Breast epithelium (tissue), 4 donors: ENCODE measurements at regions not wholly inside any gene's neighbourhood (a gene's known extent, or its start where the extent isn't known, plus 50 kb on each side); places are given as distances from the start of the nearest gene placed in this dataset.

Experiments used
- DNase-seq, 2 donors: peaks; one replicate each; pipeline ENCODE4 v3.0.0-alpha.2; 2019; ENCODE audit warnings: low spot score in 2 of 2
- H3K27ac ChIP-seq, 2 donors: fragments of 200-600 bp; sonication (generic) in 1 of 2; one replicate each; pipeline ENCODE4 v1.5.1; 2016 to 2019; ENCODE audit warnings: mild to moderate bottlenecking in 1 of 2
- H3K27me3 ChIP-seq, 2 donors: fragments of 200-600 bp; sonication (generic) in 1 of 2; one replicate each; pipeline versions ENCODE4 v1.5.1 to v1.6.0; 2017 to 2019; ENCODE audit warnings: control low read depth in 1 of 2, mild to moderate bottlenecking in 1 of 2
- H3K36me3 ChIP-seq: fragments of 200-600 bp; one replicate; pipeline ENCODE4 v1.5.1; 2019
- H3K4me1 ChIP-seq, 2 donors: fragments of 200-600 bp; sonication (generic); one replicate each; pipeline ENCODE4 v1.5.1; 2016 to 2019; ENCODE audit warnings: control low read depth in 1 of 2
- H3K4me3 ChIP-seq, 3 donors: fragments of 200-600 bp; sonication (generic); 1 replicate in 2 of 3; 2 replicates in 1 of 3; pipeline ENCODE4 v1.5.1; 2016 to 2019; ENCODE audit warnings: mild to moderate bottlenecking in 3 of 3, moderate library complexity in 2 of 3
- H3K9me3 ChIP-seq, 2 donors: fragments of 200-600 bp; sonication (generic) in 1 of 2; one replicate each; pipeline ENCODE4 v1.5.1; 2016 to 2019; ENCODE audit warnings: control low read depth in 1 of 2
- POLR2A ChIP-seq: fragments of 450-650 bp; IDR thresholded peaks from one replicate; pipeline ENCODE4 v1.6.1; 2016; ENCODE audit warnings: antibody characterized with exemption, mild to moderate bottlenecking, moderate library complexity
- POLR2AphosphoS5 ChIP-seq, 3 donors: sonication (generic); formaldehyde crosslinking; IDR thresholded peaks; one replicate each; pipeline ENCODE4 v1.6.1; 2017; ENCODE audit warnings: antibody characterized with exemption in 3 of 3
- intact Hi-C: fragments of 100-400 bp; cut with DNase I; formaldehyde crosslinking; loops from one replicate; pipeline ENCODE4 v1.15.1; 2023; ENCODE audit warnings: low total_unique reads
- TF ChIP-seq, protein P1 (sequence below), 3 donors: fragments of 450-650 bp; IDR thresholded peaks; one replicate each; pipeline ENCODE4 v1.5.1; 2016 to 2017; ENCODE audit warnings: antibody characterized with exemption in 3 of 3, mild to moderate bottlenecking in 3 of 3, moderate library complexity in 3 of 3

DNA sequence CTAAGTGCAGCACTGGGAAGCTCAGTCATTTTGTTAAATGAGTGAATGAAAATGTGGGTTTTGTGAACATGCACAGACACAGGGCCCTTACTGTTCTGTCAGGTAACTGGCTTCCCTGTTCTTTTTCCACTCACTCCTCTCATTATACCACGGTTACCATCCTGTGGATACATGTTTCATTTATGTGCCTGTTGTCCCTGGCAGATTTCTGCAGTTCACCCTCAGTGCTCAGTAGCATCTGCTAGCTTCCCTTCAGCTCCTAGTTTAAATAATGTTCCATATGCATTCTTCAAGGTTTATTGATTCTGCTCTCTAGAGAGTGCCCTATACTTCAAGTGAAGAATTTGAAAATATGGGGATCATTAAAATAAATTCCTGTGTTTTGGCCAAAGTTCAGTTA, 1634.3 kb upstream of the ADGRL3 start:
- Histone ChIP-seq H3K4me3 (no peak overlapping the region), H3K27ac (no peak overlapping the region), H3K4me1 (no peaks in the 10 kb centered on the region), H3K36me3 (no peaks in the 10 kb centered on the region), H3K9me3 (no peaks in the 10 kb centered on the region), H3K27me3 (no peaks in the 10 kb centered on the region)
- DNase-seq, result no peak
- TF ChIP-seq POLR2A (no peak), POLR2AphosphoS5 (IDR thresholded peaks at IDR 0.05) (no peak)
- TF ChIP-seq, protein P1, sequence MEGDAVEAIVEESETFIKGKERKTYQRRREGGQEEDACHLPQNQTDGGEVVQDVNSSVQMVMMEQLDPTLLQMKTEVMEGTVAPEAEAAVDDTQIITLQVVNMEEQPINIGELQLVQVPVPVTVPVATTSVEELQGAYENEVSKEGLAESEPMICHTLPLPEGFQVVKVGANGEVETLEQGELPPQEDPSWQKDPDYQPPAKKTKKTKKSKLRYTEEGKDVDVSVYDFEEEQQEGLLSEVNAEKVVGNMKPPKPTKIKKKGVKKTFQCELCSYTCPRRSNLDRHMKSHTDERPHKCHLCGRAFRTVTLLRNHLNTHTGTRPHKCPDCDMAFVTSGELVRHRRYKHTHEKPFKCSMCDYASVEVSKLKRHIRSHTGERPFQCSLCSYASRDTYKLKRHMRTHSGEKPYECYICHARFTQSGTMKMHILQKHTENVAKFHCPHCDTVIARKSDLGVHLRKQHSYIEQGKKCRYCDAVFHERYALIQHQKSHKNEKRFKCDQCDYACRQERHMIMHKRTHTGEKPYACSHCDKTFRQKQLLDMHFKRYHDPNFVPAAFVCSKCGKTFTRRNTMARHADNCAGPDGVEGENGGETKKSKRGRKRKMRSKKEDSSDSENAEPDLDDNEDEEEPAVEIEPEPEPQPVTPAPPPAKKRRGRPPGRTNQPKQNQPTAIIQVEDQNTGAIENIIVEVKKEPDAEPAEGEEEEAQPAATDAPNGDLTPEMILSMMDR (IDR thresholded peaks at IDR 0.05), result no peak
- intact Hi-C loops, result no loop called here

DNA sequence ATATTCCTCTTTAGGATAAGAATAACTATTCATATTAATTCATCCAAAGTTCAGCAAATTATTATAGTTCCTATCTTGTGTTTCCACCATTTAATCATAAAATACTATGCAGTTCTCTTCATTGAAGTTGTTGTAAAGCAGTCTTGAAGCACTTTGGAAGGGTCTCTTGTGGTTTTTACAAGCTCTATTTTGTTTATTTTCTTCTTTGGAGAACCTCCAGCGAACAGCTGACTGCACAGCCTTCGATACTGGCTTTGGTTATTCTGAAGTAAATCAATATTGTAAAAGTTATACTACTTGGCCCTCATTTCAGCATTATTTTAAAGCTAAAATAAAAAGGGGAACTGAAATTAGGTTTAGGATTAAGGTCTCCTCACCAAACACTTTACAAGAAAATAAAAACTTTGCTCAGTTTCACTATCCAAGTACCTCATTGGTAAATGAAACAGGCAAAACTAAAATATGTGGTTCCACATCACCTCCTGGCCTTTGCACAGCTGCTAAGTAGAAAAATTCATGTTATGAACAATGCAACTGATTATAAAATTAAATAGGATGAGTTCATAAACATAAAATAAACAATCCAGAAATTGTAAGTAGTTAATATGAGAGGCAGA, 1629.2 kb upstream of the ADGRL3 start:
- H3K9me3 ChIP-seq, result no peaks in the 10 kb centered on the region
- intact Hi-C loops, result no loop called here
- DNase-seq, result no peak
- H3K27me3 ChIP-seq, result no peaks in the 10 kb centered on the region
- H3K4me3 ChIP-seq, result no peak overlapping the region
- H3K36me3 ChIP-seq, result no peaks in the 10 kb centered on the region
- H3K27ac ChIP-seq, result no peak overlapping the region
- H3K4me1 ChIP-seq, result no peaks in the 10 kb centered on the region
- TF ChIP-seq POLR2AphosphoS5 (IDR thresholded peaks at IDR 0.05) (no peak), POLR2A (no peak)
- TF ChIP-seq, protein P1 (IDR thresholded peaks at IDR 0.05), result no peak

DNA sequence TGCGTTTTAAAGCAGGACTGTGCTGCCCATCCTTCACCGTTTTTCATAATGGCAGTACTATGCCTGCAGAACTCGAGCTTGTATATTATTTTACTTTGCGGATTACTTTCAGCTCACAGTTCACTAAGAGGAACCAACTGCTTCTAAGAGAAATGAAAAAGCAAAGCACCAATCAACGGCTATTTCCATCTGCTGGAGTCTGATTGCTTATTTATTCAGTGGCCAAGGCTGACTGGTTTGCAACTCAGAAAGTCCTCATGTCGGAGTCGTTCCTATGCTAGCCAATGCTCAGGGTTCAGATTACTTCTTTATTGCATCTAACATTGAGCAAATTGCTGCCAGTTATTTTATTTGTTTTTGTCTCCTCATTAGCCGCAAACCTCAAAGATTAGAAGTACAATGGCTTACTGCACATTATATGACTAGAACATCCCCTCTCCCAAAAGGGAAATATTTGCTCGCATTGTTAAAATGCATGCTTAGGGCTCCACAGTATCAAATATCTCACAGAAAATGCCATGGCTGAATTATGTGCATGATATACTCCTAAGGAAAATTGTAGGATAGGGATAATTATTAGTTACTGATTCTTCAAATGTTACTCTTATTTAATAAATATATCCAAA, 1628.2 kb upstream of the ADGRL3 start:
- TF ChIP-seq POLR2A (no peak), POLR2AphosphoS5 (IDR thresholded peaks at IDR 0.05) (no peak)
- TF ChIP-seq, protein P1 (IDR thresholded peaks at IDR 0.05), result no peak
- H3K4me1 ChIP-seq, result no peaks in the 10 kb centered on the region
- no peaks in the 10 kb centered on the region for H3K9me3 ChIP-seq
- DNase-seq, result no peak
- intact Hi-C loops, result no loop called here
- no peaks in the 10 kb centered on the region for H3K27me3 ChIP-seq
- no peak overlapping the region for H3K4me3 ChIP-seq
- H3K27ac ChIP-seq, result no peak overlapping the region
- no peaks in the 10 kb centered on the region for H3K36me3 ChIP-seq

DNA sequence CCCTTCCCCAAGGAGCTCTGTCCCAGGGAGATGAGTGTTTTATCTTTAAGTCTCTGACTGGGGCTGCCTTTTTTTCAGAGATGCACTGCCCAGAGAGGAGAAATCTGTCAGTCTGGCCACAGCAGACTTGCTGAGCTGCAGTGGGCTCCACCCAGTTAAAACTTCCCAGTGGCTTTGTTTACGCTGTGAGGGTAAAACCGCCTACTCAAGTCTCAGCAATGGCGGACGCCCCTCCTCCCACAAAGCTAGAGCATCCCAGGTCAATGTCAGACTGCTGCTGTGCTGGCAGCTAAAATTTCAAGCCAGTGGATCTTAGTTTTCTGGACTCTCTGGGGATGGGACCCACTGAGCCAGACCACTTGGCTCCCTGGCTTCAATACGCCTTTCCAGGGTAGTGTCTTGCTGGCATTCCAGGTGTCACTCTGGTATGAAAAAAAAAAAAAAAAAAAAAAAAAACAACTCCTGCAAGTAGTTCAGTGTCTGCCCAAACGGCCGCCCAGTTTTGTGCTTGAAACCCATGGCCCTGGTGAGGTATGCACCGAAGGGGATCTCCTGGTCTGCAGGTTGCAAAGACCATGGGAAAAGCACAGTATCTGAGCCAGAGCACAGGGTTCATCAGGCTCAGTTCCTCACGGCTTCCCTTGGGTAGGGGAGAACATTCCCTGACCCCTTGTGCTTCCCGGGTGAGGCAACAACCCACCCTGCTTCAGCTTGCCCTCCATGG, 1616.1 kb upstream of the ADGRL3 start:
- H3K4me3 ChIP-seq, result no peak overlapping the region
- DNase-seq, result no peak
- H3K27me3 ChIP-seq, result no peaks in the 10 kb centered on the region
- no peaks in the 10 kb centered on the region for H3K36me3 ChIP-seq
- intact Hi-C loops, result loop anchor here (5.0 kb wide), 1 partner anchor 67 kb away; no protein-coding TSS in a partner anchor
- peaks cover 0 to 14% of the 10 kb centered on the region in 2 donors for H3K9me3 ChIP-seq
- no peaks in the 10 kb centered on the region for H3K4me1 ChIP-seq
- H3K27ac ChIP-seq, result no peak overlapping the region
- no peak for TF ChIP-seq POLR2AphosphoS5 (IDR thresholded peaks at IDR 0.05)
- TF ChIP-seq POLR2A, result no peak

DNA sequence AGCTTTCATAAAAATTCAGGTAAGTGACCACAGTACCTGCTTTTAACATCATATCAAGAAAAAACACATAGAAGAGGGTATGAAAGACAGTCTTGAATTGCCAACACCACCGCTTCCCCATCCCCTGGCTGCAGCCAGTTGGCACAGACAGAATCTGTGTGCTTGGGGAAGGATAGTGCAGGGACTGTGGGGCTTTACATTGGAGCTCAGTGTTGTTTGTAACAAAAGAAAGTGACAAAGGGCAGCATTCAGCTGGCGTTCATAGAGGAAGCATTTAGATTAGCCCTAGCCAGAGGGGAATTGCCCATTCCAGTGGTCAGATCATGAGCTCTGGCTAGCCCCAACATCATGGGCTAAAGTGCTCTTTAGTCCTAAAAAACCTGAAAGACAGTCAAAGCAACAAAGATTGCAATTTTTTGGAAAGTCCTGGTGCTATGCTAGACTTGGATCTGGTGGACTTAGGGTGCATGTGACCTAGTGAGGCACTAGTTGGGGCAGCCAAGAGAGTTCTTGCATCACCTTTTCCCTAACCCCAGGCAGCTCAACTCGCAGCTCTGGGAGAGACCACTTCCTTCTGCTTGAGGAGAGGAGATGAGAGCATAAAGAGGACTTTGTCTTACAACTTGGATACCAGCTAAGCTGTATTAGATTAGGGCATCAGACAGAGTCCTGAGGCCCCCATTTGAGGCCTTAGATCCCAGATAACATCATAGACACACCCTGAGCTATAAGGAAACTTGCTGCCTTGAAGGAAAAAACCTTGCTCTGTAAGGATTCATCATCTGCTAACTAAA, 1602.4 kb upstream of the ADGRL3 start:
- Histone ChIP-seq H3K4me3 (no peak overlapping the region), H3K36me3 (no peaks in the 10 kb centered on the region), H3K9me3 (no peaks in the 10 kb centered on the region), H3K4me1 (no peaks in the 10 kb centered on the region), H3K27me3 (no peaks in the 10 kb centered on the region), H3K27ac (no peak overlapping the region)
- intact Hi-C loops, result no loop called here
- TF ChIP-seq POLR2AphosphoS5 (IDR thresholded peaks at IDR 0.05) (no peak), POLR2A (no peak)
- TF ChIP-seq, protein P1 (IDR thresholded peaks at IDR 0.05), result no peak
- DNase-seq, result no peak
